ENCODE measurements at regions not wholly inside any gene's neighbourhood (a gene's known extent, or its start where the extent isn't known, plus 50 kb on each side); places are given as distances from the start of the nearest gene placed in this dataset.

GRCh38 chr7:156429514-156429913, 211.1 kb upstream of the RNF32 start:
- TF ChIP-seq, protein P1, sequence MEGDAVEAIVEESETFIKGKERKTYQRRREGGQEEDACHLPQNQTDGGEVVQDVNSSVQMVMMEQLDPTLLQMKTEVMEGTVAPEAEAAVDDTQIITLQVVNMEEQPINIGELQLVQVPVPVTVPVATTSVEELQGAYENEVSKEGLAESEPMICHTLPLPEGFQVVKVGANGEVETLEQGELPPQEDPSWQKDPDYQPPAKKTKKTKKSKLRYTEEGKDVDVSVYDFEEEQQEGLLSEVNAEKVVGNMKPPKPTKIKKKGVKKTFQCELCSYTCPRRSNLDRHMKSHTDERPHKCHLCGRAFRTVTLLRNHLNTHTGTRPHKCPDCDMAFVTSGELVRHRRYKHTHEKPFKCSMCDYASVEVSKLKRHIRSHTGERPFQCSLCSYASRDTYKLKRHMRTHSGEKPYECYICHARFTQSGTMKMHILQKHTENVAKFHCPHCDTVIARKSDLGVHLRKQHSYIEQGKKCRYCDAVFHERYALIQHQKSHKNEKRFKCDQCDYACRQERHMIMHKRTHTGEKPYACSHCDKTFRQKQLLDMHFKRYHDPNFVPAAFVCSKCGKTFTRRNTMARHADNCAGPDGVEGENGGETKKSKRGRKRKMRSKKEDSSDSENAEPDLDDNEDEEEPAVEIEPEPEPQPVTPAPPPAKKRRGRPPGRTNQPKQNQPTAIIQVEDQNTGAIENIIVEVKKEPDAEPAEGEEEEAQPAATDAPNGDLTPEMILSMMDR (IDR thresholded peaks at IDR 0.05; ENCODE audit: poor library complexity): no peak
- TF ChIP-seq EZH2 (IDR thresholded peaks at IDR 0.05; ENCODE audit: borderline replicate concordance) (no peak), EZH2phosphoT487 (IDR thresholded peaks at IDR 0.05; ENCODE audit: low read depth, severe bottlenecking, unreplicated experiment) (no peak)

All from hepatocyte (in vitro differentiated cells).